Kidney glomerular epithelial cell (primary cell): ENCODE measurements at regions not wholly inside any gene's neighbourhood (a gene's known extent, or its start where the extent isn't known, plus 50 kb on each side); places are given as distances from the start of the nearest gene placed in this dataset.
"Not testable (repeated sequence)": the region's sequence is repeated elsewhere in the genome, so short reads cannot be mapped to it uniquely, and the experiment has no call there.

Experiments
- DNase-seq: peaks from one replicate; lab custom pipeline; 2025; lab: John Stamatoyannopoulos, UW

- DNase-seq, result no peak
Measured at GRCh38 chr6:168177103-168177891, 98.3 kb upstream of the FRMD1 start.

GRCh38 chr6:168171673-168172353 lies 92.8 kb upstream of the FRMD1 start:
- no peak for DNase-seq

DNA sequence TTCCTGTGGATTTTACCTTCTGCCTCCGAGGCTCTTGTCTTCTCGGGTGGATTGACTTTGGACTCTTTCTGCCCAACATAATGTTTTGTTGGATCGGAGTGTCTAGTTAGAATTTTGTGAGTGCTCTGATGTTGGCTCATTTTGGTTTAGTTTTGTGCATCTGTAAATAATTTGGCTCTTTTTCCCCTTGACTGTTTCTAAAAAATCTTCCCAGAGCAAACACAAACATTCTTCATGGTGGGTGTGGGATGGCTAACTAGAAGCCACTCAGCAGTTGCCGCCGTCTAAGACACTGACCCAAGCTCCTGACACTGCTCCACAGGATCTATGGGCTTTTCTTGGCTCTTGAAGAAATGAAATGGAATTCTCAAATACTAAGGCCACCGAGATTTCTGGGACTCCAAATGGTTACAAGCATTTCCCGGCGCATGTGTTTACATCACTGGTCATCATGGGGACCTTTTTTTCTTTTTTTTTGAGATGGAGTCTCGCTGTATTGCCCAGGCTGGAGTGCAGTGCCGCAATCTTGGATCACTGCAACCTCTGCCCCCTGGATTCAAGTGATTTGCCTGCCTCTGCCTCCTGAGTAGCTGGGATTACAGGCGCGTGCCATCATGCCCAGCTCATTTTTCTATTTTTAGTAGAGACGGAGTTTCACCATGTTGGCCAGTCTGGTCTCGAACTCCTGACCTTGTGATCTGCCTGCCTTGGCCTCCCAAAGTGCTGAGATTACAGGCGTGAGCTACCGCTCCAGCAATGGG lies 92.0 kb upstream of the FRMD1 start:
- DNase-seq, result no peak

DNA sequence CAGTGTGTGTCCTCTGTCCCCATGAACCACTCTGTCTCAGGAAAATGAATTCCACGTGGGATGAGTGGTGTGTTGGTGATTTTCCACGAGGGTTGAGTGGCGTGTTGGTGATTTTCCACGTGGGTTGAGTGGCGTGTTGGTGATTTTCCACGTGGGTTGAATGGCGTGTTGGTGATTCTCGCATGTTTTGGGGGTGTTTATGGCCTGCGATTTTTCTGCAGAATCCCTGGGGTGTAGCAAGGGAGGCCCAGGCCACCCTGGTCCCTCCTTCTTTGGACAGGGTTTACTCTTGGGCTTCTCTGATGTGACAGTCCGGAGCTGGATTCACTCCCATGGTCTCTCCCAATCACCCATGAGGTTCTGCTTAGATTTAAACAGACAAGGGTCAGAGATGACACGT lies 90.6 kb upstream of the FRMD1 start:
- DNase-seq, result no peak

DNA sequence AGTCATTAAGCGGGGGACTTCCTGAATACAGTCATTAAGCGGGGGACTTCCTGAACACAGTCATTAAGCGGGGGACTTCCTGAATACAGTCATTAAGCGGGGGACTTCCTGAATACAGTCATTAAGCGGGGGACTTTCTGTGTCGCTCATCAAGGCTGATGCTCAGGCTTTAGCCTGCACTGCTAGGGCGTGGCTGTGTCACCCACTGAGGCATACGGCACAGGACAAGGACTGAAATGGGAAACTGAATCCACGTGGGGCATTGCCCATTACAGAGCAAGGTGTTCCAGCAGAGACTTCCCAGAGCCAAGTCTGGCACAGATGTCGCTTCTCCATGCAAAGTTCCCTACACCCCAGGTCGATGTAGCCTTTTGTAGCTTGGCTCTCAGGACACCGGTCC lies 89.9 kb upstream of the FRMD1 start:
- not testable (repeated sequence) for DNase-seq

- DNase-seq, result not testable (repeated sequence)
Measured at GRCh38 chr6:168168330-168168729, 89.3 kb upstream of the FRMD1 start.

DNA sequence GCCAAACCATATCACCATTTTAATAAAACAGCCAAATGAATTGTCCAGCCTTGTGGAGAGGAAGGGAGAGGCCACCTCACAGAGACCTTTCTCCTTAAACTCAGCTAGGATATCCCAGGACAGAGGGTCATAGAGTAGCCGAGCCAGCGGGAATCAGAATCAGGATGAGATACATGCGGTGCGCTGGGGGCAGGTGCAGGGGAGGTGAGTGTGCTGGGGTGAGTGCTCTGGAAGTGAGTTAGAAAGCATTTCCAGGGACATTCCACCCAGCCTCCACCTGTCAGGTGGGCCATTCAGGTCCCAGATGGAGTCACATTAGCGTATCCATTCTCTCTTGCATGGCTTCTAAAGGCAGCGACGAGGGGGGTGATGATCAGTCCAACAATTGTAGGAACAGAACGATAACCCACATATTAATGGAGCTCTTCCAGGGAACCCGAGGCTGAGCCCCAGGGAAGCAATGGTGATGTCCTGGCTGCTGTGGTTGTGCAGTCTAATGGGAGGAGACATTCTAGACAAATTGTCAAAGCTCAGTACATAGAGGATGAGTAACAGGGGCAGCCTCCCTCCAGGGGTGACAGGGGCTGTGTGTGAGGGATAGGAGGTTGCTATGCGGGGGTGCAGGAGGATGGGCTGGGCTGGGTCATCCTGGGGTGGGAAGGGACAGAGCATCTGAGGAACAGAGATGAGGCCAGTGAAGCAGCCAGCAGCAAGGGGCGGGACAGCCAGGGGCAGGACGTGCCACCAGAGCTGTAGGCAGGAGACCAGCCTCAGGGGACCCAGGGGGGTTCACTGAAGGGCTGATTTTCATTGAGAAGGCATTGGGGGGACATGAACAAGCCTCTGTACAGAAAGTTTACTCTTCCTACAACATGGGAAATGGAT lies 88.7 kb upstream of the FRMD1 start:
- no peak for DNase-seq

DNA sequence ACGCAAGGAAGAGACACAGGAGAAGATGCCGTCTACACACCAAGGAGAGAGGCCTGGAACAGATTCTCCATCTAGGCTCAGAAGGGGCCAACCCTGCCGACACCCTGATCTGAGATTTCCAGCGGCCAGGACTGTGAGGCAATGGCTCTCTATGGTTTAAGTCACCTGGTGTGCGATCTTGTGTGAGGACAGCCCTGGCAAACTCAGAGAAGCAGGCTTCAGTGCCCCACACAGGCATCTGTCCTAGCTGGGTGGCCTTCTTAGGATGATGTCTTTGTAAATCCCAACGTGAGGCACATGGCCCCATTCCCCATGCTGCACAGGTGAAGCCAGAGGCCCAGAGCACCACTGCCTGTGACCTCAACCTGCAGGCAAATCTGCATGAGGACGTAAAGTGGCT lies 87.6 kb upstream of the FRMD1 start:
- DNase-seq, result no peak

- no peak for DNase-seq
Measured at GRCh38 chr6:168165891-168166290, 86.9 kb upstream of the FRMD1 start.

DNA sequence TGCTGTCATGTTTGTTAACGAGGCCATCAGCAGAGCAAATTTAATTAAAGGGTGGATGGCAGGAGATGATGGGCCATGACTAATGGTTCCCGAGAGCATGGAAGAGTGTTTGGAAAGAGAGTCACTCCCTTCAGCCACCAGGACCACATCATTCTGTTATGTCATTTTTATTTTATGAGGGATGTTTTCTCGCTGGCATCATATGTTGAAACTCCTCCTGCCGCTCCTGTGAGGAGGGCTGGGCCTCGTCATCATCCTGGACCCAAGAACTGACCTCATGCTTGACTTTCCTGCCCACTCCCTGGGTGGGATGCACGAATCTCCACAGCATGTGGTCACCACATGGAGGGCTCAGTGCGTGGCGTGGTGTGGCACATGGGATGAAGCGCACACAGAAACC lies 86.4 kb upstream of the FRMD1 start:
- no peak for DNase-seq

- no peak for DNase-seq
Measured at GRCh38 chr6:168164462-168165061, 85.5 kb upstream of the FRMD1 start.

GRCh38 chr6:168163096-168163731 lies 84.2 kb upstream of the FRMD1 start:
- DNase-seq, result no peak

DNA sequence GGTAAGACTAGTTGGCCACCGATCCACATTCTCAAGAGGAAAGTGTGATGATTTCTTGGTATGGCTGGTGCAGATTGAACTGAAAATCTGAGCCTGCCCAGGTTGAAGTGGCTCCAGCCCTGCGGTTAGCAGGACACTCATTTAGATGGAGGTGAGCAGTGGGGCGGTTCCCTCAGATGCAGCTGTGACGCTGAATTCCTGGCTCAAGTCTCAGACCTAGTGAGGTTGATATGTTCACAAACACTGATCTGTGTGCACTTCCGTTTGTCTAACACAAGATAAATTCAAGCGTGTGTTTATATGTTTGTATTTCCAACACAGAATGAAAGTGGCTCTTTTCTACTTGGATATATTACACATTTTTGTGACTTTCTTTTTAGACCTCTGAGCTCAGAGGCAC lies 83.4 kb upstream of the FRMD1 start:
- no peak for DNase-seq

DNA sequence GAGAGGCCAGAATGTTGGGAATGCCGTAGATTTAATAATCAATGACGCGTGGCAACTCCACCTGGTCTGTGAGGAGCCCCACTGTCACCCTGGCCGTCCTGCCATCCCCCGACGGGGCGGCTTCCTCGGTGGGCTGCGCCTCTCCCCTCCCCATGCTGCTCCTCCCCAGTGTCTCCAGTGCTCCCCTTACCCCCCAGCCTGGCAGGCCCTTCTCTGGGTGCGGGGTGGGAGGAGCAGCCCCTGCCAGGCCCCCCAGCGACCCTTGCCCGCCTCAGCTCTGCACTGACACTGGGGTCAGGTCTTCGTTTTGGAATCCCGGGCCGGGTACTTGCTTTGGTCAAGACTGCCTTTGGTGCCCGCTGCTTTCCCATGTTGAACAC lies 82.3 kb upstream of the FRMD1 start:
- DNase-seq, result no peak

DNA sequence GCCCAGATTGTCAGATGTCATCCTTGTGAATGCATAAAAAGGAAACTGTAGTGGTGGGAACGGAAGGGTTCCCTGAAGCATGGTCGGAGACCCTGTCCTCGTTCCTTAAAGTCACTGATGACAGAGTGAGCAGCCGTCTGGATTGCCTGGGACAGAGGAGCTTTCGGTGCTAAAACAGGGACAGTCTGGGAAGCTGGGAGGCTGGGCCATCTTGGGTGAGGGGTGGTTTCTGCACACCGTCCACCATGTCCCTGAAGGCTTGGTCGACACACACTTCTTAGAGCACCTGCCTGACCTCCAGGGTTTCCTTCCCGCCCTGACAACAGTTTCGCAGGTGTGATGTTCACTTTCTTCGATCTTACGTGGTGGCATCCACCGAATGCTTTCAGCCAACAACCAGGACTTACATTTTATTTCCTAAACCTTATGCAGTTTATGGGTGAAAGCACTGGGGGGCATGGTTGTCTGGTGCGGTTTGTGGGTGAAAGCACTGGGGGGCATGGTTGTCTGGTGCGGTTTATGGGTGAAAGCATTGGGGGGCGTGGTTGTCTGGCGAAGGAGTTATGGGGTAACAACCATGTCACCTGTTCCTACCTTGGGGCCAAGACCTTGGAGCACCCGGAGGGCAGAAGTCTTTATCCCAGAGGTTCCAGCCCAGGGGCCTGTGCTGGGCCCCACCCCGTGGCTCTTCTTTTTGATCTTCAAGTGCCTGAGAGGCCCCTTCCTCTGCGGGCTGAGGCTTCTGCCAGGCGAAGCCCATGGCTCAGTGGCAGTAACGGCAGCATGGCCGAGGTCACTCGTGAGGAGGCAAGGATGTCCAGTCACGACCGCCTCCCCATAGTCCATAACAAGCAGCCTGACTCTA lies 81.7 kb upstream of the FRMD1 start:
- no peak for DNase-seq

DNA sequence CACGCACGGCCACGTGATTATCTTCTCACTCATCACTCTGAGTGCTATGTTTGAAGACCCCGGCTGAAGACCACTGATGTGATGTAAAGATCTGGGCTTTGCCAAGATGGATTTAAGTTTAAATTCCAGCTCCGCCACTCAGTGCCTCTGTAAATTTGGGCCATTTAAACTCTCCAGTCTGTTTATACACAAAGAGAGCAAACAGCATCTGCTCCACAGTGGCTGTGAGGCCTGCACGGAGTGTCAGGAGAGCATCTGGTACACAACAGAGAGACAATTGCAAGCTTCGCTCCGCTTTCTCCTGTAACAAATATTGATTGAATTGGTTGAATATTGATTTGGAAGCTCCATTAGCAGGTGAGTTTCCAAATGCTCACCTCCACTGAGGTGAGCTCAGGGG lies 80.5 kb upstream of the FRMD1 start:
- DNase-seq, result no peak

DNA sequence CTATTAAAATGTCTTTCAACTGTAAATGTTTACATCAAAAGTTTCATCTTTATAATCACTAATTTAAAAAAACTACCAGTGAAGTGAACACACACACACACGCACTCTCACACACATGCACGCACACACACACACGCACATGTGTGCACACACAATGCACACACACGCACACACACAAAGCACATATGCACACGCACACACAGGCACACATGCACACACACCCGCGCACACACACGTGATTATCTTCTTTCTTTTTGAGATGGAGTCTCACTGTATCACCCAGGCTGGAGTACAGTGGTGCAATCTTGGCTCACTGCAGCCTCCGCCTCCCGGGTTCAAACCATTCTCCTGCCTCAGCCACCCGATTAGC lies 80.0 kb upstream of the FRMD1 start:
- DNase-seq, result no peak

DNA sequence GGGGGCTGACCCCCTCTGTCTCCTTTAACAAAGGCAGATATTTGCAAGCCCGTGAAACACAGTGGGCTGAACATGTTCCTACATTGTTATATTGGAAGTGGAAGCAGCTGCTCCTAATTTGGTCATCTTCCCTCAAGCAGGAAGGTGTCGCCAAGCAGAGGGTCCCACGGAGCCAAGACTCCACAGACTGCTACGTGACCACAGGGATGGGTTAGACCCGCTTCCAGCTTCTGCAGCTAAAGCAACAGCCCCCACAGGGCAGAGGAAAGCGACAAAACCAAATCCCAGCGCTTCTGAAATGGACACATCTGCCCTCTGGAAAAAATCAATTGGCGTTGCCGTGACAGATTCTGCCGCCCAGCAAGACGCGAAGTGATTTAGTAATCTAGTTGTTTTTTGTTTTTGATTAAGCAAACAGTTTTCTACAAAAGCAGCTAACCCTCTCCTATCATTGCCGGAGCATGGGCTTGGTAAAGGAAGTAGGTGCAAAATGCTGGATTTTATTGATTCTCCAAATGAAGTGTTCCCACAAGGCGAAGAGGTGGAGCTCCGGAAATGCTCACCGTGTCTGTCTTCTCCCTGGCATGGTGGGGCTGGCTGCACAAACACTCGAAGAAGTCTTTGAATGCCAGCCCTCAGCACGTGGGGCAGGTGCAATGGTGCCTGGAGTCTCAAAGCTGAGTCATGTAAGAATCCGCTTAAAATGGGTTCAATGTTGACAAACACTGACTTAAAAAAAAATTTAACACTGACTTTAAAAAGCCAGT lies 79.4 kb upstream of the FRMD1 start:
- no peak for DNase-seq
